ENCODE measurements at regions not wholly inside any gene's neighbourhood (a gene's known extent, or its start where the extent isn't known, plus 50 kb on each side); places are given as distances from the start of the nearest gene placed in this dataset.

DNA sequence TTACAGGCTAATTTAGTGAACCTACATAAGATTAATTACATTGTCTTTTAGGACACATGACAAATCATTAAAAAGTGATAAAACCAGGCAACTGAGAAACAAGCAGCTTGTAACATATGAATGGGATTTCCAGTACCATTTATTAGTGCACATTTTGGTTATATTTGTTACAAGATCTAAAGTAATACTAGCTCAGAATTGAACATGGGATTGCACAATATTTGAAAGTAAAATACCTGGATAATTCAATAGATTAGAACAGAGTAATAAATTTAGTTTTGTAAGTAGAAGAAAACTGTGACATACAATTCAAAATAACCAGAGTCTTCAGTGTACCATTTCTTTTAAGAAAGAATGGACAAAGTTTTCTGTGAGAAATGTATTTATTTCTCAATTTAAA lies 1400.7 kb upstream of the ACVR2A start:
- Histone ChIP-seq H3K4me1 (ENCODE audit: insufficient read depth, low read length, poor library complexity, severe bottlenecking) (no peaks in the 10 kb centered on the region), H3K4me3 (ENCODE audit: low read depth, low read length, poor library complexity, severe bottlenecking) (no peak overlapping the region), H3K9me3 (ENCODE audit: low read depth, low read length, poor library complexity, severe bottlenecking) (no peaks in the 10 kb centered on the region), H3K36me3 (ENCODE audit: insufficient read depth, low read length, poor library complexity, severe bottlenecking) (no peaks in the 10 kb centered on the region), H3K27me3 (replicated peaks; ENCODE audit: insufficient read depth, low read depth, low read length, poor library complexity) (no peaks in the 10 kb centered on the region), H3K27ac (ENCODE audit: low read depth, low read length, poor library complexity, severe bottlenecking) (no peak overlapping the region)
- CTCF ChIA-PET: no interaction called here
- intact Hi-C loops (cut with micrococcal nuclease; ENCODE audit: unreplicated experiment): no loop called here
- DNase-seq (ENCODE audit: low spot score): no peak
- BruUV-seq (replicated peaks): no TSS peak
- TF ChIP-seq EZH2 (IDR thresholded peaks at IDR 0.05; ENCODE audit: borderline replicate concordance, low read depth, low read length, poor library complexity, severe bottlenecking): no peak
- no peak for TF ChIP-seq CTCF (conservative IDR thresholded peaks at IDR 0.05; ENCODE audit: low read depth, low read length)
- POLR2A ChIA-PET (ENCODE audit: low non-redundant PET): no interaction called here

DNA sequence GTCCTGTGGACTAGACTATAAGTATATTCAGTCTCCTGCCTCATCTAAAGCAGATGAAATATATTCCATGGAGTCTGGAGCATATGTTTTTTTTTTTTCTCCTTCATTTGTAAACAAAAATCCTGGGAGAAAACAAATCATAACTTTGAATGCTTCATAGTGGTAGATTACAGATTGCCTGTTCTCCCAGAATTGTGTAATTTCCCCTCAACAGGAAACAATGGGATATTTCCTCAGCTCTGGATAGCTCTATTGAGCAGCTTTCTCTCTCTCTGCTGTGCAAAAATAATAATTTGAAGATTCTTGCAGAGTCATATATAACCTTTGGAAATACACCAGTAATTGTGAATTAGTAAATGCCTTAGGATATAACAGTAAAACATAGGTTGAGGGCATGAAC lies 1406.6 kb upstream of the ACVR2A start:
- H3K27ac ChIP-seq (ENCODE audit: low read depth, low read length, poor library complexity, severe bottlenecking): no peak overlapping the region
- TF ChIP-seq EZH2 (IDR thresholded peaks at IDR 0.05; ENCODE audit: borderline replicate concordance, low read depth, low read length, poor library complexity, severe bottlenecking) (no peak), CTCF (conservative IDR thresholded peaks at IDR 0.05; ENCODE audit: low read depth, low read length) (no peak)
- no TSS peak for BruUV-seq (replicated peaks)
- intact Hi-C loops (cut with micrococcal nuclease; ENCODE audit: unreplicated experiment): no loop called here
- no peaks in the 10 kb centered on the region for H3K36me3 ChIP-seq (ENCODE audit: insufficient read depth, low read length, poor library complexity, severe bottlenecking)
- H3K27me3 ChIP-seq (replicated peaks; ENCODE audit: insufficient read depth, low read depth, low read length, poor library complexity): no peaks in the 10 kb centered on the region
- H3K4me1 ChIP-seq (ENCODE audit: insufficient read depth, low read length, poor library complexity, severe bottlenecking): peaks cover 9% of the 10 kb centered on the region
- no peak overlapping the region for H3K4me3 ChIP-seq (ENCODE audit: low read depth, low read length, poor library complexity, severe bottlenecking)
- no peak for DNase-seq (ENCODE audit: low spot score)
- no peaks in the 10 kb centered on the region for H3K9me3 ChIP-seq (ENCODE audit: low read depth, low read length, poor library complexity, severe bottlenecking)
- POLR2A ChIA-PET (ENCODE audit: low non-redundant PET): no interaction called here
- CTCF ChIA-PET: no interaction called here

DNA sequence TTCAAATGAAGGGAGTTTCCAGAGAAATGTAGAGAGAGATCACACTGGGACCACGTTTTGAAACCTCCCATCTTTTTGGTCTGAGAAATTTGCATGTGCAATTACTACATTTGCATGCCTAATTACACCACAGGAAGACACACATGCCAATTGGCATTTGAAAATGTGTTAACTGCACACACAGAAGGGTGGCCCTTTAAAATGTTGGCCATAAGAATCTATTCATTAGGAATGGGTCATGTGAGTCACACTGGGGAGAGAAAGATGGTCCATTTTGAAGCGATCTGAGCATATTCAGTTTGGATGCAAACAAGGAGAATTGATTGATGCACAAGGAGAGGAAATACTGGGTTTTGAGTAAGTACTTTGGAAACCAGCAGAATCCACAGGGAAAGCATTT lies 1407.1 kb upstream of the ACVR2A start:
- Histone ChIP-seq H3K36me3 (ENCODE audit: insufficient read depth, low read length, poor library complexity, severe bottlenecking) (no peaks in the 10 kb centered on the region), H3K4me3 (ENCODE audit: low read depth, low read length, poor library complexity, severe bottlenecking) (no peak overlapping the region), H3K27ac (ENCODE audit: low read depth, low read length, poor library complexity, severe bottlenecking) (no peak overlapping the region), H3K4me1 (ENCODE audit: insufficient read depth, low read length, poor library complexity, severe bottlenecking) (peaks cover 9% of the 10 kb centered on the region), H3K9me3 (ENCODE audit: low read depth, low read length, poor library complexity, severe bottlenecking) (no peaks in the 10 kb centered on the region), H3K27me3 (replicated peaks; ENCODE audit: insufficient read depth, low read depth, low read length, poor library complexity) (no peaks in the 10 kb centered on the region)
- no TSS peak for BruUV-seq (replicated peaks)
- ChIA-PET POLR2A (ENCODE audit: low non-redundant PET) (no interaction called here), CTCF (no interaction called here)
- intact Hi-C loops (cut with micrococcal nuclease; ENCODE audit: unreplicated experiment): no loop called here
- DNase-seq (ENCODE audit: low spot score): peak; percentile 4
- TF ChIP-seq CTCF (conservative IDR thresholded peaks at IDR 0.05; ENCODE audit: low read depth, low read length) (no peak), EZH2 (IDR thresholded peaks at IDR 0.05; ENCODE audit: borderline replicate concordance, low read depth, low read length, poor library complexity, severe bottlenecking) (no peak)
